GM12878 (cell line): ENCODE measurements at regions not wholly inside any gene's neighbourhood (a gene's known extent, or its start where the extent isn't known, plus 50 kb on each side); places are given as distances from the start of the nearest gene placed in this dataset.

Source experiments
- ATAC-seq: fragments of 200-7000 bp; cut with Tn5 transposase; 3 replicates; pipeline ENCODE4 v1.9.1; 2020; ENCODE audit warnings: mild to moderate bottlenecking, moderate library complexity
- BruUV-seq: library from RNA; stranded (reverse); fragments of 400-500 nt; replicated peaks from 2 replicates; lab custom pipeline; 2021; lab: Mats Ljungman, UMichigan
- CTCF ChIA-PET: fragments of 300-600 bp; sonication (Branson Sonifier 250); formaldehyde crosslinking; extraction: SDS; loops from one replicate; lab custom pipeline; 2021; ENCODE audit warnings: inconsistent platforms; lab: Yijun Ruan, JAX
- POLR2A ChIA-PET: fragments of 350-600 bp; formaldehyde crosslinking; extraction: SDS; loops from one replicate; lab custom pipeline; 2021; ENCODE audit warnings: inconsistent platforms; lab: Charles Lee
- RAD21 ChIA-PET: fragments of 300-600 bp; sonication (Branson Sonifier 250); formaldehyde crosslinking; loops from one replicate; lab custom pipeline; 2023; ENCODE audit warnings: antibody characterized with exemption; ENCODE audit not compliant: unreplicated experiment; lab: Charles Lee
- SMC1A ChIA-PET: fragments of 300-600 bp; sonication (Branson Sonifier 250); formaldehyde crosslinking; loops from one replicate; lab custom pipeline; 2023; ENCODE audit not compliant: unreplicated experiment, uncharacterized antibody; lab: Charles Lee
- DNase-seq: peaks from one replicate; pipeline ENCODE4 v3.0.0-alpha.2; 2011; ENCODE audit warnings: low read depth, low spot score
- FAIRE-seq: peaks from 3 replicates; lab custom pipeline; 2011; peaks lifted over from hg19 to GRCh38; lab: Jason Lieb, UNC
- H2AFZ ChIP-seq: 2 replicates; pipeline ENCODE4 v1.6.0; 2011; ENCODE audit warnings: low read depth, low read length, control low read depth; ENCODE audit not compliant: control insufficient read depth
- H3K27ac ChIP-seq: 2 replicates; pipeline ENCODE4 v1.5.1; 2011; ENCODE audit warnings: control low read depth; ENCODE audit not compliant: control insufficient read depth, insufficient read depth
- H3K27me3 ChIP-seq, 2 experiments: replicated peaks in 1 of 2; 2 replicates each; pipeline versions ENCODE4 v1.6.0 to v1.6.1; 2011; ENCODE audit warnings: low read length in 1 of 2; ENCODE audit not compliant: control insufficient read depth in 2 of 2, insufficient read depth in 2 of 2
- H3K36me3 ChIP-seq, 2 experiments: 2 replicates each; pipeline ENCODE4 v1.5.1; 2011; ENCODE audit warnings: low read length in 1 of 2; ENCODE audit not compliant: control insufficient read depth in 2 of 2, insufficient read depth in 2 of 2
- H3K4me1 ChIP-seq: 2 replicates; pipeline ENCODE4 v1.6.1; 2011; ENCODE audit warnings: mild to moderate bottlenecking, low read length, moderate library complexity, mixed read lengths; ENCODE audit not compliant: control insufficient read depth, insufficient read depth
- H3K4me2 ChIP-seq: 2 replicates; pipeline ENCODE4 v1.6.0; 2011; ENCODE audit warnings: control low read depth; ENCODE audit not compliant: control insufficient read depth, insufficient read depth
- H3K4me3 ChIP-seq: fragments of 200-600 bp; sonication (generic); 2 replicates; pipeline ENCODE4 v1.5.1; 2016
- H3K79me2 ChIP-seq: 2 replicates; pipeline ENCODE4 v1.6.0; 2011; ENCODE audit warnings: low read length; ENCODE audit not compliant: control insufficient read depth, insufficient read depth
- H3K9ac ChIP-seq: 2 replicates; pipeline ENCODE4 v1.8.0; 2011; ENCODE audit warnings: low read length, control low read depth, mixed read lengths; ENCODE audit not compliant: control insufficient read depth, insufficient read depth
- H3K9me3 ChIP-seq: replicated peaks from 3 replicates; pipeline ENCODE4 v1.5.1; 2011; ENCODE audit warnings: mild to moderate bottlenecking, low read length; ENCODE audit not compliant: control insufficient read depth, insufficient read depth
- H4K20me1 ChIP-seq: 2 replicates; pipeline ENCODE4 v1.6.0; 2011; ENCODE audit not compliant: control insufficient read depth, insufficient read depth
- EP300 ChIP-seq, 2 experiments: fragments of 150-350 bp in 1 of 2; IDR thresholded peaks; 2 replicates each; pipeline ENCODE4 v1.6.1; 2011 to 2012; ENCODE audit warnings: low read depth in 2 of 2, low read length in 2 of 2, borderline replicate concordance in 1 of 2, improper control_type of control experiment in 1 of 2, inconsistent platforms in 1 of 2; ENCODE audit not compliant: control insufficient read depth in 1 of 2
- GATAD2B ChIP-seq: fragments of 450-650 bp; conservative IDR thresholded peaks from 2 replicates; pipeline ENCODE4 v1.6.1; 2017; ENCODE audit warnings: low read depth, mild to moderate bottlenecking, moderate library complexity
- HCFC1 ChIP-seq: fragments of 150-350 bp; IDR thresholded peaks from 2 replicates; pipeline ENCODE4 v1.6.1; 2014; ENCODE audit warnings: low read length
- IKZF2 ChIP-seq, 2 experiments: fragments of 450-650 bp; IDR thresholded peaks; 2 replicates each; pipeline ENCODE4 v1.6.1; 2017; ENCODE audit warnings: mild to moderate bottlenecking in 2 of 2, moderate library complexity in 2 of 2
- MTA3 ChIP-seq: IDR thresholded peaks from 2 replicates; pipeline ENCODE4 v1.6.1; 2012; ENCODE audit warnings: low read length, inconsistent platforms, borderline replicate concordance
- NFXL1 ChIP-seq: fragments of 450-650 bp; IDR thresholded peaks from 2 replicates; pipeline ENCODE4 v1.6.1; 2017; ENCODE audit warnings: antibody characterized with exemption, mild to moderate bottlenecking, borderline replicate concordance
- NFYA ChIP-seq: IDR thresholded peaks from 2 replicates; pipeline ENCODE4 v1.6.1; 2011; ENCODE audit warnings: low read depth, mild to moderate bottlenecking, low read length, improper control_type of control experiment, borderline replicate concordance
- NR2C1 ChIP-seq: fragments of 450-650 bp; IDR thresholded peaks from 2 replicates; pipeline ENCODE4 v1.6.1; 2017; ENCODE audit warnings: antibody characterized with exemption, mild to moderate bottlenecking, moderate library complexity
- POU2F2 ChIP-seq: IDR thresholded peaks from 3 replicates; pipeline ENCODE4 v1.6.1; 2011; ENCODE audit warnings: low read depth, mild to moderate bottlenecking, low read length, borderline replicate concordance
- RCOR1 ChIP-seq: conservative IDR thresholded peaks from 2 replicates; pipeline ENCODE4 v1.6.1; 2012; ENCODE audit warnings: low read depth, low read length, improper control_type of control experiment
- RFX5 ChIP-seq: IDR thresholded peaks from 2 replicates; pipeline ENCODE4 v1.6.1; 2011; ENCODE audit warnings: low read depth, low read length, improper control_type of control experiment
- TARDBP ChIP-seq: IDR thresholded peaks from 2 replicates; pipeline ENCODE4 v1.6.1; 2016; ENCODE audit warnings: borderline replicate concordance
- TCF12 ChIP-seq: IDR thresholded peaks from 2 replicates; pipeline ENCODE4 v1.6.1; 2011; ENCODE audit warnings: low read depth, mild to moderate bottlenecking, low read length
- TCF7 ChIP-seq: IDR thresholded peaks from 2 replicates; pipeline ENCODE4 v1.6.1; 2014; ENCODE audit warnings: antibody characterized with exemption, borderline replicate concordance
- WGBS: methylation state at CpG from one replicate; pipeline ENCODE4 v1.1.6; 2016; ENCODE audit warnings: low lambda C conversion rate; ENCODE audit not compliant: insufficient replicate concordance, insufficient coverage; ENCODE audit errors: missing lambda C conversion rate; 5-methylcytosine and 5-hydroxymethylcytosine counted together
- in situ Hi-C: fragments of 300-500 bp; cut with MboI; formaldehyde crosslinking; loops from 9 replicates; pipeline ENCODE4 v1.14.3; 2018; ENCODE audit warnings: mixed read lengths
- intact Hi-C: fragments of 100-400 bp; cut with micrococcal nuclease; formaldehyde crosslinking; loops from one replicate; pipeline ENCODE4 v1.14.2; 2022; ENCODE audit not compliant: unreplicated experiment
- TF ChIP-seq, protein P1 (sequence below): fragments of 450-650 bp; IDR thresholded peaks from 2 replicates; pipeline ENCODE4 v1.6.1; 2018; ENCODE audit warnings: borderline replicate concordance, mild to moderate bottlenecking; ENCODE audit not compliant: partially characterized antibody
- TF ChIP-seq, protein P2 (sequence below): IDR thresholded peaks from 2 replicates; pipeline ENCODE4 v1.6.1; 2011; ENCODE audit warnings: borderline replicate concordance, low read depth, mild to moderate bottlenecking, moderate library complexity, low read length; ENCODE audit not compliant: insufficient read depth, poor library complexity, severe bottlenecking
- TF ChIP-seq, protein P3 (sequence below): fragments of 450-650 bp; IDR thresholded peaks from 2 replicates; pipeline ENCODE4 v1.6.1; 2016; ENCODE audit warnings: mild to moderate bottlenecking, moderate library complexity, borderline replicate concordance

DNA sequence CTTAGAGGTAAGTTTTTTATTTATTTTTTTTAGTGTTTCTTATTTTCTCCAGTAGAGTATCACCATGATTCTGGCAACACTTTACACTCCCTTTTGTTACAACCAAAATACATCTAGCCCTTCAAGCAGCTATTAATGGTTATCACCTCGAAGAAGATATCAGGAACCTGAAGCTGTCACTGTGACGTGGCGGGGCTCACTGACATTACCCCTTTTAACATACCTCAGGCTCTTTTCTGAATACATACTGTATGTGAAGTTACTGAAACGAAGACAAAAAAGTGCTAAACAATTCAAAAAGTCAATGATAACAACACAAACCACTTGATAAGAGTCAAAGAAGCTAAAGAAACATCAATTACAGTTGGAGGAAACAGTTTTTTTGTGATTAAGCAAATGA, 1218.7 kb downstream of the EFNB2 start:
- no TSS peak for BruUV-seq
- H3K36me3 ChIP-seq: no peaks in the 10 kb centered on the region
- no peak overlapping the region for H3K4me3 ChIP-seq
- in situ Hi-C loops: no loop called here
- ChIA-PET POLR2A (no interaction called here), RAD21 (no interaction called here), CTCF (no interaction called here), SMC1A (no interaction called here)
- no peak overlapping the region for H3K27ac ChIP-seq
- no peaks in the 10 kb centered on the region for H3K79me2 ChIP-seq
- no peak overlapping the region for H3K9ac ChIP-seq
- no peaks in the 10 kb centered on the region for H3K9me3 ChIP-seq
- TF ChIP-seq, protein P1, sequence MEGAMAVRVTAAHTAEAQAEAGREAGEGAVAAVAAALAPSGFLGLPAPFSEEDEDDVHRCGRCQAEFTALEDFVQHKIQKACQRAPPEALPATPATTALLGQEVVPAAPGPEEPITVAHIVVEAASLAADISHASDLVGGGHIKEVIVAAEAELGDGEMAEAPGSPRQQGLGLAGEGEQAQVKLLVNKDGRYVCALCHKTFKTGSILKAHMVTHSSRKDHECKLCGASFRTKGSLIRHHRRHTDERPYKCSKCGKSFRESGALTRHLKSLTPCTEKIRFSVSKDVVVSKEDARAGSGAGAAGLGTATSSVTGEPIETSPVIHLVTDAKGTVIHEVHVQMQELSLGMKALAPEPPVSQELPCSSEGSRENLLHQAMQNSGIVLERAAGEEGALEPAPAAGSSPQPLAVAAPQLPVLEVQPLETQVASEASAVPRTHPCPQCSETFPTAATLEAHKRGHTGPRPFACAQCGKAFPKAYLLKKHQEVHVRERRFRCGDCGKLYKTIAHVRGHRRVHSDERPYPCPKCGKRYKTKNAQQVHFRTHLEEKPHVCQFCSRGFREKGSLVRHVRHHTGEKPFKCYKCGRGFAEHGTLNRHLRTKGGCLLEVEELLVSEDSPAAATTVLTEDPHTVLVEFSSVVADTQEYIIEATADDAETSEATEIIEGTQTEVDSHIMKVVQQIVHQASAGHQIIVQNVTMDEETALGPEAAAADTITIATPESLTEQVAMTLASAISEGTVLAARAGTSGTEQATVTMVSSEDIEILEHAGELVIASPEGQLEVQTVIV: no peak
- TF ChIP-seq POU2F2 (no peak), TCF7 (no peak), NFYA (no peak), GATAD2B (no peak), TCF12 (no peak), RFX5 (no peak), NR2C1 (no peak), IKZF2 (IDR thresholded peaks at IDR 0.05) (no peak), NFXL1 (no peak), HCFC1 (no peak), EP300 (IDR thresholded peaks at IDR 0.05; ENCODE audit: borderline replicate concordance in 1 of 2, control insufficient read depth in 1 of 2, low read depth in 2 of 2, low read length in 2 of 2) (no peak), TARDBP (no peak), RCOR1 (no peak), MTA3 (no peak)
- TF ChIP-seq, protein P2, sequence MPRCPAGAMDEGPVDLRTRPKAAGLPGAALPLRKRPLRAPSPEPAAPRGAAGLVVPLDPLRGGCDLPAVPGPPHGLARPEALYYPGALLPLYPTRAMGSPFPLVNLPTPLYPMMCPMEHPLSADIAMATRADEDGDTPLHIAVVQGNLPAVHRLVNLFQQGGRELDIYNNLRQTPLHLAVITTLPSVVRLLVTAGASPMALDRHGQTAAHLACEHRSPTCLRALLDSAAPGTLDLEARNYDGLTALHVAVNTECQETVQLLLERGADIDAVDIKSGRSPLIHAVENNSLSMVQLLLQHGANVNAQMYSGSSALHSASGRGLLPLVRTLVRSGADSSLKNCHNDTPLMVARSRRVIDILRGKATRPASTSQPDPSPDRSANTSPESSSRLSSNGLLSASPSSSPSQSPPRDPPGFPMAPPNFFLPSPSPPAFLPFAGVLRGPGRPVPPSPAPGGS: no peak
- TF ChIP-seq, protein P3, sequence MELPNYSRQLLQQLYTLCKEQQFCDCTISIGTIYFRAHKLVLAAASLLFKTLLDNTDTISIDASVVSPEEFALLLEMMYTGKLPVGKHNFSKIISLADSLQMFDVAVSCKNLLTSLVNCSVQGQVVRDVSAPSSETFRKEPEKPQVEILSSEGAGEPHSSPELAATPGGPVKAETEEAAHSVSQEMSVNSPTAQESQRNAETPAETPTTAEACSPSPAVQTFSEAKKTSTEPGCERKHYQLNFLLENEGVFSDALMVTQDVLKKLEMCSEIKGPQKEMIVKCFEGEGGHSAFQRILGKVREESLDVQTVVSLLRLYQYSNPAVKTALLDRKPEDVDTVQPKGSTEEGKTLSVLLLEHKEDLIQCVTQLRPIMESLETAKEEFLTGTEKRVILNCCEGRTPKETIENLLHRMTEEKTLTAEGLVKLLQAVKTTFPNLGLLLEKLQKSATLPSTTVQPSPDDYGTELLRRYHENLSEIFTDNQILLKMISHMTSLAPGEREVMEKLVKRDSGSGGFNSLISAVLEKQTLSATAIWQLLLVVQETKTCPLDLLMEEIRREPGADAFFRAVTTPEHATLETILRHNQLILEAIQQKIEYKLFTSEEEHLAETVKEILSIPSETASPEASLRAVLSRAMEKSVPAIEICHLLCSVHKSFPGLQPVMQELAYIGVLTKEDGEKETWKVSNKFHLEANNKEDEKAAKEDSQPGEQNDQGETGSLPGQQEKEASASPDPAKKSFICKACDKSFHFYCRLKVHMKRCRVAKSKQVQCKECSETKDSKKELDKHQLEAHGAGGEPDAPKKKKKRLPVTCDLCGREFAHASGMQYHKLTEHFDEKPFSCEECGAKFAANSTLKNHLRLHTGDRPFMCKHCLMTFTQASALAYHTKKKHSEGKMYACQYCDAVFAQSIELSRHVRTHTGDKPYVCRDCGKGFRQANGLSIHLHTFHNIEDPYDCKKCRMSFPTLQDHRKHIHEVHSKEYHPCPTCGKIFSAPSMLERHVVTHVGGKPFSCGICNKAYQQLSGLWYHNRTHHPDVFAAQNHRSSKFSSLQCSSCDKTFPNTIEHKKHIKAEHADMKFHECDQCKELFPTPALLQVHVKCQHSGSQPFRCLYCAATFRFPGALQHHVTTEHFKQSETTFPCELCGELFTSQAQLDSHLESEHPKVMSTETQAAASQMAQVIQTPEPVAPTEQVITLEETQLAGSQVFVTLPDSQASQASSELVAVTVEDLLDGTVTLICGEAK: no peak
- no peak overlapping the region for H3K4me2 ChIP-seq
- H4K20me1 ChIP-seq: no peaks in the 10 kb centered on the region
- WGBS: 10% methylated on average over 4 of the region's 4 CpGs
- intact Hi-C loops: no loop called here
- H3K4me1 ChIP-seq: no peaks in the 10 kb centered on the region
- H3K27me3 ChIP-seq: no peaks in the 10 kb centered on the region
- H2AFZ ChIP-seq: no peak overlapping the region
- ATAC-seq: no peak
- no peak for FAIRE-seq
- DNase-seq: no peak
